Heart right ventricle (tissue), 16 donors: ENCODE measurements at regions not wholly inside any gene's neighbourhood (a gene's known extent, or its start where the extent isn't known, plus 50 kb on each side); places are given as distances from the start of the nearest gene placed in this dataset.

Source experiments
- ATAC-seq, 8 donors: fragments of 200-7000 bp; cut with Tn5 transposase; one replicate each; pipeline ENCODE4 v1.9.1; 2020; ENCODE audit warnings: mild to moderate bottlenecking in 8 of 8, moderate library complexity in 8 of 8, moderate number of reproducible peaks in 1 of 8
- DNase-seq, 2 donors: peaks; one replicate each; pipeline ENCODE4 v3.0.0-alpha.2; 2020
- H3K27ac ChIP-seq, 10 donors: fragments of 200-600 bp; sonication (generic) in 2 of 10; one replicate each; pipeline versions ENCODE4 v1.5.0 to v1.8.0; 2020 to 2022; ENCODE audit warnings: mild to moderate bottlenecking in 3 of 10
- H3K27me3 ChIP-seq, 7 donors: fragments of 200-600 bp; one replicate each; pipeline ENCODE4 v1.8.0; 2021 to 2022; ENCODE audit warnings: mild to moderate bottlenecking in 2 of 7
- H3K36me3 ChIP-seq, 9 donors: fragments of 200-600 bp; sonication (generic) in 1 of 9; one replicate each; pipeline versions ENCODE4 v1.5.0 to v1.8.0; 2020 to 2022; ENCODE audit warnings: mild to moderate bottlenecking in 2 of 9
- H3K4me1 ChIP-seq, 9 donors: fragments of 200-600 bp; sonication (generic) in 1 of 9; one replicate each; pipeline versions ENCODE4 v1.5.0 to v1.8.0; 2020 to 2022; ENCODE audit warnings: mild to moderate bottlenecking in 4 of 9
- H3K4me3 ChIP-seq, 10 donors: fragments of 200-600 bp; sonication (generic) in 2 of 10; one replicate each; pipeline versions ENCODE4 v1.5.0 to v1.8.0; 2020 to 2022; ENCODE audit warnings: mild to moderate bottlenecking in 7 of 10, moderate library complexity in 2 of 10
- H3K9me3 ChIP-seq, 11 donors: fragments of 200-600 bp in 10 of 11; sonication (generic) in 2 of 11; one replicate each; pipeline versions ENCODE4 v1.5.0 to v1.8.0; 2013 to 2022; ENCODE audit warnings: mild to moderate bottlenecking in 2 of 11, control low read depth in 1 of 11, moderate library complexity in 1 of 11
- WGBS, 2 donors: extraction: QIAGEN DNeasy Blood & Tissue Kit; methylation state at CpG; one replicate each; pipeline ENCODE4 v1.1.7; 2013; ENCODE audit warnings: inconsistent platforms in 1 of 2; 5-methylcytosine and 5-hydroxymethylcytosine counted together
- intact Hi-C, 10 donors: fragments of 100-400 bp; cut with DNase I; formaldehyde crosslinking; loops; one replicate each; pipeline versions ENCODE4 v1.11.1 to v1.14.2; 2022
- TF ChIP-seq, protein P1 (sequence below), 9 donors: fragments of 200-600 bp; sonication (generic) in 2 of 9; IDR thresholded peaks; one replicate each; pipeline versions ENCODE4 v1.5.0 to v1.8.0; 2021 to 2022; ENCODE audit warnings: antibody characterized with exemption in 9 of 9, mild to moderate bottlenecking in 5 of 9, moderate library complexity in 1 of 9
- donor health status: Arrhythmogenic right ventricular cardiomyopathy.
- donor health status: ischemic (EF 13 %, LVEDD 7.1; RV severe dilation, severe dysfunction).
- donor health status: healthy with polysubstance abuse.
- donor health status: DM: no; HTN: yes; CAD: no.
- donor health status: DM: no; HTN: no; CAD: no.
- donor health status: ischemic (EF 25% LVEDD 6.9; RV normal size, moderate dysfunction).
- donor health status: ischemic (EF 25% LVEDD 5.7; RV mildly dilated, moderate dysfunction).
- donor health status: healthy.
- donor health status: DM: yes; HTN: yes; CAD: no.
- donor health status: Ischemic cardiomyopathy.
- donor health status: ischemic (EF 35%, LVEDD 5.7; RV mildly dilated, moderate dysfunction).
- donor health status: nonischemic (EF 11% LVEDD 7.7; RV severe dilation, severe dysfunction).
- donor health status: DM: yes; HTN: yes; CAD: no.
- donor health status: PGD.
- donor health status: ischemic (EF 29% LVEDD 5.4; RV normal size, mild dysfunction).
- donor health status: nonischemic (EF 23%, LVEDD 6.1; RV moderate dilation, normal function).

DNA sequence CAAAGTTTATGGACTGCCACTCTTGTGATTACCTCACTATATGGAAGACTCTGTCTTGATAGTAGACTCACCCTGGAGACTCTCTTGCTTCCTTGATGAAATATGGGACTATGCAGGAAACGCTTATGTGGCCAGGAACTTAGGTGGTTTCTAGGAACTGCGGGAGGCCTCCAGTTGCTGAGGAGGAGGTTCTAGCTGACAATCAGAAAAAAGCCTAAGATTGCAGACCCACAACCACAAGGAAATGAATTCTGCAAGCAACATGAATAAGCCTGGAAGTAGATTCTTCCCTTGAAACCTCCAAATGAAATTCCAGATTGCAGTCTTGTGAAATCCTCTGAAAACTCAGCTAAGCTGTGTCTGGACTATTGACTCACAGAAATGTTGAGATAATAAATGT is 88.9 kb upstream of the COL11A1 start:
- no peak overlapping the region for H3K27ac ChIP-seq
- no peaks in the 10 kb centered on the region for H3K36me3 ChIP-seq
- peaks cover 0 to 3% (median 0%) of the 10 kb centered on the region in 11 donors for H3K9me3 ChIP-seq
- no peak for ATAC-seq
- DNase-seq: no peak
- intact Hi-C loops: no loop called here
- no peaks in the 10 kb centered on the region for H3K27me3 ChIP-seq
- TF ChIP-seq, protein P1, sequence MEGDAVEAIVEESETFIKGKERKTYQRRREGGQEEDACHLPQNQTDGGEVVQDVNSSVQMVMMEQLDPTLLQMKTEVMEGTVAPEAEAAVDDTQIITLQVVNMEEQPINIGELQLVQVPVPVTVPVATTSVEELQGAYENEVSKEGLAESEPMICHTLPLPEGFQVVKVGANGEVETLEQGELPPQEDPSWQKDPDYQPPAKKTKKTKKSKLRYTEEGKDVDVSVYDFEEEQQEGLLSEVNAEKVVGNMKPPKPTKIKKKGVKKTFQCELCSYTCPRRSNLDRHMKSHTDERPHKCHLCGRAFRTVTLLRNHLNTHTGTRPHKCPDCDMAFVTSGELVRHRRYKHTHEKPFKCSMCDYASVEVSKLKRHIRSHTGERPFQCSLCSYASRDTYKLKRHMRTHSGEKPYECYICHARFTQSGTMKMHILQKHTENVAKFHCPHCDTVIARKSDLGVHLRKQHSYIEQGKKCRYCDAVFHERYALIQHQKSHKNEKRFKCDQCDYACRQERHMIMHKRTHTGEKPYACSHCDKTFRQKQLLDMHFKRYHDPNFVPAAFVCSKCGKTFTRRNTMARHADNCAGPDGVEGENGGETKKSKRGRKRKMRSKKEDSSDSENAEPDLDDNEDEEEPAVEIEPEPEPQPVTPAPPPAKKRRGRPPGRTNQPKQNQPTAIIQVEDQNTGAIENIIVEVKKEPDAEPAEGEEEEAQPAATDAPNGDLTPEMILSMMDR (IDR thresholded peaks at IDR 0.05): no peak
- H3K4me1 ChIP-seq: no peaks in the 10 kb centered on the region
- WGBS, 2 donors: 69 to 78% methylated on average over 2 of the region's 2 CpGs
- no peak overlapping the region for H3K4me3 ChIP-seq

GRCh38 chr1:103194984-103195383 is 86.7 kb upstream of the COL11A1 start:
- Histone ChIP-seq H3K27me3 (no peaks in the 10 kb centered on the region), H3K9me3 (peaks cover 0 to 3% (median 0%) of the 10 kb centered on the region in 11 donors), H3K27ac (no peak overlapping the region), H3K4me1 (no peaks in the 10 kb centered on the region), H3K4me3 (no peak overlapping the region), H3K36me3 (no peaks in the 10 kb centered on the region)
- ATAC-seq: no peak
- WGBS, 2 donors: 57 to 64% methylated on average over 4 of the region's 4 CpGs
- no peak for DNase-seq
- TF ChIP-seq, protein P1 (IDR thresholded peaks at IDR 0.05): no peak
- intact Hi-C loops: no loop called here

DNA sequence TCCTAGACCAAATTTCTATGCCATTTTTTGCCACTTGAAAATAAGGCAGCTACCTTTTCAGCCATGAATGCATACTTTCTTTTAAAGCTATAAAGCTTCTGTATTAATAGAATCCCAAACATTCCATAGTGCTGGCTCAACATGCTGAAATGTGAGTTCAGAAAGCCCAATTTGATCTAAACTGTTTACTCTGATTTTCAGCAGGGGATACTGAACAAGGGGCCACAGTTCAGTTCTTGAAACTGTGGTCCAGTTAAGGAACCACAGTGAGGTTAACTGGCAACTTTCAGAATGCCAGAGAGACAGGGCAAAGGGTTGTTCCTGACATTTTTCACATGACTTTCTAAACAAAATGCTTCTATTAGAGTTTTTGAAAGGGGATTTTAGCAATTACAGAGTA is 85.7 kb upstream of the COL11A1 start:
- peaks cover 0 to 3% (median 0%) of the 10 kb centered on the region in 11 donors for H3K9me3 ChIP-seq
- ATAC-seq (no peak), DNase-seq (no peak)
- H3K4me3 ChIP-seq: no peak overlapping the region
- H3K27me3 ChIP-seq: no peaks in the 10 kb centered on the region
- H3K27ac ChIP-seq: no peak overlapping the region
- TF ChIP-seq, protein P1 (IDR thresholded peaks at IDR 0.05): no peak
- intact Hi-C loops: no loop called here
- H3K4me1 ChIP-seq: no peaks in the 10 kb centered on the region
- no peaks in the 10 kb centered on the region for H3K36me3 ChIP-seq

- DNase-seq (no peak), ATAC-seq (no peak)
- Histone ChIP-seq H3K27ac (no peak overlapping the region), H3K4me1 (no peaks in the 10 kb centered on the region), H3K9me3 (peaks cover 0 to 3% (median 0%) of the 10 kb centered on the region in 11 donors), H3K27me3 (no peaks in the 10 kb centered on the region), H3K36me3 (no peaks in the 10 kb centered on the region), H3K4me3 (no peak overlapping the region)
- intact Hi-C loops: no loop called here
- TF ChIP-seq, protein P1 (IDR thresholded peaks at IDR 0.05): no peak
- 23 to 25% methylated on average over 2 of the region's 2 CpGs for WGBS, 2 donors
Measured at GRCh38 chr1:103191327-103191726, 83.0 kb upstream of the COL11A1 start.

DNA sequence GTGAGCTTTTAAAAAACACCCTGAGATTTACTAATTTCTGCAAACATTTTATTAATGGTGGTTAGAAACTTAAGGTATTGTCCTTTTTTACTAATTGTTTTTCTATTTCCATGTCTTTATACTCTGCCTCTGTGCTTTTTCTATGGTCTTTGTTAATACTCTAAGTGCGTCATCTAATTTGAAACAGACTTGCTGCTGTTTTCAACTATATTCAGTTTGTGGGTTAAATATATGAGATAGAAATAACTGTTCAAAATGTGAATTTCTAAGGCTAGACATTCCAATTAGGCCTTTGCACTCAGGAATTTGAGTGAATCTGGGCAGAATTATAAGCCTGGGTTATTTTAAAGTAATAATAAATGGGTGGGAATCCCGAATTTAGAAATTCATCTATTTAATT is 82.4 kb upstream of the COL11A1 start:
- ATAC-seq: no peak
- TF ChIP-seq, protein P1 (IDR thresholded peaks at IDR 0.05): no peak
- Histone ChIP-seq H3K27ac (no peak overlapping the region), H3K4me3 (no peak overlapping the region), H3K4me1 (no peaks in the 10 kb centered on the region), H3K27me3 (no peaks in the 10 kb centered on the region), H3K36me3 (no peaks in the 10 kb centered on the region), H3K9me3 (peaks cover 0 to 8% (median 0%) of the 10 kb centered on the region in 11 donors)
- intact Hi-C loops: no loop called here
- 85 to 87% methylated on average over 2 of the region's 2 CpGs for WGBS, 2 donors
- DNase-seq: no peak
